Astrocyte (in vitro differentiated cells and primary cell): ENCODE measurements at regions not wholly inside any gene's neighbourhood (a gene's known extent, or its start where the extent isn't known, plus 50 kb on each side); places are given as distances from the start of the nearest gene placed in this dataset.

Source experiments
- EZH2 ChIP-seq: IDR thresholded peaks from 2 replicates; pipeline ENCODE4 v1.6.1; 2012; ENCODE audit warnings: mild to moderate bottlenecking, low read length, inconsistent platforms; ENCODE audit not compliant: insufficient read depth
- TF ChIP-seq, protein P1 (sequence below): IDR thresholded peaks from 2 replicates; pipeline ENCODE4 v1.5.1; 2011; ENCODE audit warnings: low read depth, mild to moderate bottlenecking, inconsistent platforms, low read length, moderate library complexity; ENCODE audit not compliant: insufficient read depth

DNA sequence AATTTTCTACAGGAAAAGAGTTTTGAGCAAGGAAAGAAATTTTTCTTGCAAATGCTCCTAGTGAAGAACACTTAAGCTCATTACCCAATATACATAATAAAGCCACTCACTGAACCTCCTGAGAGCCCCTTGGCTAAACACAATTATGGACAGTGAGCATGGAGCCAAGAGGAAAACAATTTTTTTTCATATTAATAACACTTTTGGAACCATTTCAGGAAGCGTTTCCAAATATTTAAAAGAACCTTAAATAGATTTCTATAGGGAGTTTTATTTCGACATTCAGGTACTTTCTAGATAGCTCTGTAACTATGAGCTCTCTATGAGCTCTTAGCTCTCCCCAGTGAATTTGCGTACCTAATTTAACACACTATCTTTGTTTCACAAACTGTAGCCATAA, 581.1 kb downstream of the ZNF385D start:
- TF ChIP-seq, protein P1, sequence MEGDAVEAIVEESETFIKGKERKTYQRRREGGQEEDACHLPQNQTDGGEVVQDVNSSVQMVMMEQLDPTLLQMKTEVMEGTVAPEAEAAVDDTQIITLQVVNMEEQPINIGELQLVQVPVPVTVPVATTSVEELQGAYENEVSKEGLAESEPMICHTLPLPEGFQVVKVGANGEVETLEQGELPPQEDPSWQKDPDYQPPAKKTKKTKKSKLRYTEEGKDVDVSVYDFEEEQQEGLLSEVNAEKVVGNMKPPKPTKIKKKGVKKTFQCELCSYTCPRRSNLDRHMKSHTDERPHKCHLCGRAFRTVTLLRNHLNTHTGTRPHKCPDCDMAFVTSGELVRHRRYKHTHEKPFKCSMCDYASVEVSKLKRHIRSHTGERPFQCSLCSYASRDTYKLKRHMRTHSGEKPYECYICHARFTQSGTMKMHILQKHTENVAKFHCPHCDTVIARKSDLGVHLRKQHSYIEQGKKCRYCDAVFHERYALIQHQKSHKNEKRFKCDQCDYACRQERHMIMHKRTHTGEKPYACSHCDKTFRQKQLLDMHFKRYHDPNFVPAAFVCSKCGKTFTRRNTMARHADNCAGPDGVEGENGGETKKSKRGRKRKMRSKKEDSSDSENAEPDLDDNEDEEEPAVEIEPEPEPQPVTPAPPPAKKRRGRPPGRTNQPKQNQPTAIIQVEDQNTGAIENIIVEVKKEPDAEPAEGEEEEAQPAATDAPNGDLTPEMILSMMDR, result no peak
- TF ChIP-seq EZH2, result no peak
